ENCODE measurements at regions not wholly inside any gene's neighbourhood (a gene's known extent, or its start where the extent isn't known, plus 50 kb on each side); places are given as distances from the start of the nearest gene placed in this dataset.

GRCh38 chr17:52465407-52465806, 306.9 kb upstream of the CA10 start:
- H2AFZ ChIP-seq (ENCODE audit: insufficient read depth, low read depth, low read length, poor library complexity, severe bottlenecking), result no peak overlapping the region
- H3K4me1 ChIP-seq (ENCODE audit: control insufficient read depth in 1 of 2, insufficient read depth in 2 of 2, low read length in 2 of 2), result no peaks in the 10 kb centered on the region
- no peaks in the 10 kb centered on the region for H3K27me3 ChIP-seq (ENCODE audit: control insufficient read depth in 2 of 2, insufficient read depth in 2 of 2, low read length in 2 of 2)
- intact Hi-C loops (cut with micrococcal nuclease), result no loop called here
- H3K4me1 Mint-ChIP-seq, result no peaks in the 10 kb centered on the region
- peaks cover 3 to 14% of the 10 kb centered on the region in 2 donors for H3K9me3 ChIP-seq (replicated peaks in 1 of 2; ENCODE audit: control insufficient read depth in 1 of 2, insufficient read depth in 1 of 2, low read length in 2 of 2)
- H3K9ac ChIP-seq (ENCODE audit: insufficient read depth, low read length, poor library complexity, severe bottlenecking), result no peak overlapping the region
- 36% methylated on average over 1 of the region's 3 CpGs for WGBS (ENCODE audit: insufficient coverage)
- TF ChIP-seq, protein P1, sequence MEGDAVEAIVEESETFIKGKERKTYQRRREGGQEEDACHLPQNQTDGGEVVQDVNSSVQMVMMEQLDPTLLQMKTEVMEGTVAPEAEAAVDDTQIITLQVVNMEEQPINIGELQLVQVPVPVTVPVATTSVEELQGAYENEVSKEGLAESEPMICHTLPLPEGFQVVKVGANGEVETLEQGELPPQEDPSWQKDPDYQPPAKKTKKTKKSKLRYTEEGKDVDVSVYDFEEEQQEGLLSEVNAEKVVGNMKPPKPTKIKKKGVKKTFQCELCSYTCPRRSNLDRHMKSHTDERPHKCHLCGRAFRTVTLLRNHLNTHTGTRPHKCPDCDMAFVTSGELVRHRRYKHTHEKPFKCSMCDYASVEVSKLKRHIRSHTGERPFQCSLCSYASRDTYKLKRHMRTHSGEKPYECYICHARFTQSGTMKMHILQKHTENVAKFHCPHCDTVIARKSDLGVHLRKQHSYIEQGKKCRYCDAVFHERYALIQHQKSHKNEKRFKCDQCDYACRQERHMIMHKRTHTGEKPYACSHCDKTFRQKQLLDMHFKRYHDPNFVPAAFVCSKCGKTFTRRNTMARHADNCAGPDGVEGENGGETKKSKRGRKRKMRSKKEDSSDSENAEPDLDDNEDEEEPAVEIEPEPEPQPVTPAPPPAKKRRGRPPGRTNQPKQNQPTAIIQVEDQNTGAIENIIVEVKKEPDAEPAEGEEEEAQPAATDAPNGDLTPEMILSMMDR (IDR thresholded peaks at IDR 0.05), result no peak
- no peaks in the 10 kb centered on the region for H3K36me3 ChIP-seq (replicated peaks in 1 of 2; ENCODE audit: control insufficient read depth in 1 of 2, insufficient read depth in 2 of 2, low read length in 2 of 2)
- H3K79me2 ChIP-seq (ENCODE audit: insufficient read depth, low read length), result no peaks in the 10 kb centered on the region
- no peaks in the 10 kb centered on the region for H4K20me1 ChIP-seq (ENCODE audit: insufficient read depth, low read length)
- no peak overlapping the region for H3K27ac ChIP-seq (ENCODE audit: low read depth in 1 of 2, low read length in 2 of 2)
- no peak overlapping the region for H3K4me2 ChIP-seq (replicated peaks; ENCODE audit: extremely low read depth, low read length, poor library complexity, severe bottlenecking)
- no peak overlapping the region for H3K27ac Mint-ChIP-seq
- H3K9me3 Mint-ChIP-seq, result peaks cover 5 to 20% (median 7%) of the 10 kb centered on the region in 7 donors
- no peaks in the 10 kb centered on the region for H3K36me3 Mint-ChIP-seq
- no peak overlapping the region for H3K4me3 ChIP-seq (replicated peaks in 1 of 3; ENCODE audit: low read depth in 2 of 3, low read length in 3 of 3)
- H3K4me3 Mint-ChIP-seq, result no peak overlapping the region
- H3K27me3 Mint-ChIP-seq (ENCODE audit: low read depth in 3 of 3), result no peaks in the 10 kb centered on the region
- DNase-seq, result no peak

DNA sequence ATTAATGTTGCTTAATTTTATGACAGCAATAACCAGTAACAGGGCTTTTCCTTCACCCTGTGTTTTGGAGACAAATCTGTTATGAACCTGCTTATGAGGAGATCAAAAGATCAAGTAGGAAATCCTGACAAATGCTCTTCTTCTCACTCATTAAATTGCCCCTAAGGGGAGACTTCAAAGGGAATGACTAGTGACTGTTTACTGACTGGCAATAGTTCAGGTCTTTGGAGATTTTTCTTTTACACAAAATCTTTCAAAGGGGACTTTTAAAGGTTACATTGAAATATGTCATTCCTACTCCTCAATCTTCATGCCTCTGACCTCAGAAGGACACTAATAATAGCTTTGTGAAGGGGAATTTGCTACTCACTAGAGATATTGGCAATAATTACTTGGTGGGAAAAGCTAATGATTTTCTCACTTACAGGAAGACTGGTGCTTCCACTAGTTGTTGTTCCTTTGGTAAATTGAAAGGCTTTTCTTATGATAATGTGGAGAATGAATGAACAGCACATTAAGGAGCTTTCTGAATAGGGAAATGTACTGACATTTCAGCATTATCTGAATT, 292.9 kb upstream of the CA10 start:
- no peak overlapping the region for H3K4me3 Mint-ChIP-seq
- no peaks in the 10 kb centered on the region for H3K9me3 ChIP-seq (replicated peaks in 1 of 2; ENCODE audit: control insufficient read depth in 1 of 2, insufficient read depth in 1 of 2, low read length in 2 of 2)

More for the DNA sequence above, 292.9 kb upstream of the CA10 start:
- Histone ChIP-seq H4K20me1 (ENCODE audit: insufficient read depth, low read length) (no peaks in the 10 kb centered on the region), H3K36me3 (replicated peaks in 1 of 2; ENCODE audit: control insufficient read depth in 1 of 2, insufficient read depth in 2 of 2, low read length in 2 of 2) (no peaks in the 10 kb centered on the region), H3K27ac (ENCODE audit: low read depth in 1 of 2, low read length in 2 of 2) (no peak overlapping the region), H3K27me3 (ENCODE audit: control insufficient read depth in 2 of 2, insufficient read depth in 2 of 2, low read length in 2 of 2) (no peaks in the 10 kb centered on the region), H2AFZ (ENCODE audit: insufficient read depth, low read depth, low read length, poor library complexity, severe bottlenecking) (no peak overlapping the region), H3K9ac (ENCODE audit: insufficient read depth, low read length, poor library complexity, severe bottlenecking) (no peak overlapping the region), H3K4me1 (ENCODE audit: control insufficient read depth in 1 of 2, insufficient read depth in 2 of 2, low read length in 2 of 2) (no peaks in the 10 kb centered on the region), H3K4me2 (replicated peaks; ENCODE audit: extremely low read depth, low read length, poor library complexity, severe bottlenecking) (no peak overlapping the region), H3K79me2 (ENCODE audit: insufficient read depth, low read length) (no peaks in the 10 kb centered on the region), H3K4me3 (replicated peaks in 1 of 3; ENCODE audit: low read depth in 2 of 3, low read length in 3 of 3) (no peak overlapping the region)
- H3K36me3 Mint-ChIP-seq, result no peaks in the 10 kb centered on the region
- intact Hi-C loops (cut with micrococcal nuclease), result no loop called here
- no peaks in the 10 kb centered on the region for H3K4me1 Mint-ChIP-seq
- peaks cover 0 to 5% (median 2%) of the 10 kb centered on the region in 7 donors for H3K9me3 Mint-ChIP-seq
- H3K27ac Mint-ChIP-seq, result no peak overlapping the region
- TF ChIP-seq, protein P1 (IDR thresholded peaks at IDR 0.05), result no peak
- no peak for DNase-seq
- no peaks in the 10 kb centered on the region for H3K27me3 Mint-ChIP-seq (ENCODE audit: low read depth in 3 of 3)
